ENCODE measurements at regions not wholly inside any gene's neighbourhood (a gene's known extent, or its start where the extent isn't known, plus 50 kb on each side); places are given as distances from the start of the nearest gene placed in this dataset.

DNA sequence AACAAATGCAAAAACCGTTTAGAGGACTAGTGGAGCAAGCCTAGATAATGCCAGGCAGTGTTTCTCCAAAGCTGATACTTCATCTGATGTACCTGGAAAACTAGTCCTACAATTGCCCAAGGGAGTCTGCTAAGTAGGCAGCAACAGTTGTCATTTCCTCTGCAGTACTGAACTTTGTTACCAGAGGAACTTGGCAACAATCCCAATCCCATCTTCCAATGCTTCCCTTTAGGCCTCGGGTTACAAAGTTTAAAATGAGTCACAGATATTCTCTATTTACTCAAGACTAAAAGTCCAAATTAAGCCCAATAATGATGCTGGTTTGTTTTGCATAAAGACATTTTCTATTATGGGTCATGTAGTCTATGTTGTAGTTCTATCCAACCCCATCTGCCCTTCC lies 120.0 kb upstream of the GLRA2 start:
- no peak for TF ChIP-seq CTCF (IDR thresholded peaks at IDR 0.05)
- no peak for TF ChIP-seq POLR2A (IDR thresholded peaks at IDR 0.05)
- TF ChIP-seq POLR2AphosphoS5 (IDR thresholded peaks at IDR 0.05; ENCODE audit: insufficient read depth in 1 of 2, low read depth in 1 of 2): no peak

Measured in vagina (tissue), 2 donors.